ENCODE measurements at regions not wholly inside any gene's neighbourhood (a gene's known extent, or its start where the extent isn't known, plus 50 kb on each side); places are given as distances from the start of the nearest gene placed in this dataset.

DNA sequence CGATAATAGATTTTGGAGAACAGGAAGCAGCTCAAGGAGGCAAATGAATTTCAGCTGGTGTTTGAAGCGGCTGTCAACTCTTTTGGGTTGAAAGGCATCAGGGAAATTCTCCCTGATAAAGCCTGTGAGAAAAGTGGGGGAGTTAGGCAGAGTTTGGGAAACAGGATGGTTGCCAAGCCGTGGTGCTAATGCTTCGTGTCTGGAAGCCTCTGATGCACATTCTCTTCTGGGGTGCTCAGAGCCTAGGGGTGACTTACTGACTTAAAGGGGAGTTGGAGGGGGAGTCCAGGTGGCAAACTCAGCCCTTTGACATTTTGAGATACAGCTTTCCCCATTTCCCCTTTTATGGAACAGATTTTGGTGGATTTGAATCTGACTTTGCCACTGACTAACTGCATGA, 202.5 kb upstream of the CLINT1 start:
- TF ChIP-seq, protein P1, sequence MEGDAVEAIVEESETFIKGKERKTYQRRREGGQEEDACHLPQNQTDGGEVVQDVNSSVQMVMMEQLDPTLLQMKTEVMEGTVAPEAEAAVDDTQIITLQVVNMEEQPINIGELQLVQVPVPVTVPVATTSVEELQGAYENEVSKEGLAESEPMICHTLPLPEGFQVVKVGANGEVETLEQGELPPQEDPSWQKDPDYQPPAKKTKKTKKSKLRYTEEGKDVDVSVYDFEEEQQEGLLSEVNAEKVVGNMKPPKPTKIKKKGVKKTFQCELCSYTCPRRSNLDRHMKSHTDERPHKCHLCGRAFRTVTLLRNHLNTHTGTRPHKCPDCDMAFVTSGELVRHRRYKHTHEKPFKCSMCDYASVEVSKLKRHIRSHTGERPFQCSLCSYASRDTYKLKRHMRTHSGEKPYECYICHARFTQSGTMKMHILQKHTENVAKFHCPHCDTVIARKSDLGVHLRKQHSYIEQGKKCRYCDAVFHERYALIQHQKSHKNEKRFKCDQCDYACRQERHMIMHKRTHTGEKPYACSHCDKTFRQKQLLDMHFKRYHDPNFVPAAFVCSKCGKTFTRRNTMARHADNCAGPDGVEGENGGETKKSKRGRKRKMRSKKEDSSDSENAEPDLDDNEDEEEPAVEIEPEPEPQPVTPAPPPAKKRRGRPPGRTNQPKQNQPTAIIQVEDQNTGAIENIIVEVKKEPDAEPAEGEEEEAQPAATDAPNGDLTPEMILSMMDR (IDR thresholded peaks at IDR 0.05), result no peak
- TF ChIP-seq EP300 (IDR thresholded peaks at IDR 0.05) (no peak), POLR2AphosphoS5 (IDR thresholded peaks at IDR 0.05) (no peak), POLR2A (IDR thresholded peaks at IDR 0.05) (no peak)
